ENCODE measurements at regions not wholly inside any gene's neighbourhood (a gene's known extent, or its start where the extent isn't known, plus 50 kb on each side); places are given as distances from the start of the nearest gene placed in this dataset.

DNA sequence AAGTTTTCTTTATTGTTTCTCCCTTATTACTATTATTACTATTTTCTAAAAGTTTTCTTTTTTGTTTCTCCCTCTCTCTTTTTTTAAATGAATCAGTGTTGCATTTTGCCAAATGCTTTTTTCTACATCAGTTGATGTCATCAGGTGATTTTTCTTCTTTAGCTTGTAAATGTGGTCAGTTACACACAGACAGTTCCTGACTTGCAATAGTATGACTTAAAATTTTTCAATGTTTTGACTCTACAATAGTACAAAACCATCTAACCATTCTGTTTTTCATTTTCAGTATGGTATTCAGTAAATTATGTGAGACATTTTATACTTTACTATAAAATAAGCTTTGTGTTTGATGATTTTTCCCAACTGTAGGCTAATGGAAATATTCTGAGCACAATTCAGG, 443.0 kb downstream of the GADD45G start:
- Histone ChIP-seq H3K9me3 (ENCODE audit: severe bottlenecking) (no peaks in the 10 kb centered on the region), H3K4me1 (ENCODE audit: insufficient read depth, poor library complexity, severe bottlenecking) (peaks cover 19% of the 10 kb centered on the region), H3K27me3 (ENCODE audit: insufficient read depth, poor library complexity, severe bottlenecking) (no peaks in the 10 kb centered on the region), H3K4me3 (ENCODE audit: severe bottlenecking) (no peak overlapping the region), H3K36me3 (ENCODE audit: low read depth) (no peaks in the 10 kb centered on the region), H3K27ac (ENCODE audit: poor library complexity, severe bottlenecking) (no peak overlapping the region)
- ATAC-seq (ENCODE audit: low read depth) (no peak), DNase-seq (ENCODE audit: low spot score) (no peak)
- TF ChIP-seq, protein P1, sequence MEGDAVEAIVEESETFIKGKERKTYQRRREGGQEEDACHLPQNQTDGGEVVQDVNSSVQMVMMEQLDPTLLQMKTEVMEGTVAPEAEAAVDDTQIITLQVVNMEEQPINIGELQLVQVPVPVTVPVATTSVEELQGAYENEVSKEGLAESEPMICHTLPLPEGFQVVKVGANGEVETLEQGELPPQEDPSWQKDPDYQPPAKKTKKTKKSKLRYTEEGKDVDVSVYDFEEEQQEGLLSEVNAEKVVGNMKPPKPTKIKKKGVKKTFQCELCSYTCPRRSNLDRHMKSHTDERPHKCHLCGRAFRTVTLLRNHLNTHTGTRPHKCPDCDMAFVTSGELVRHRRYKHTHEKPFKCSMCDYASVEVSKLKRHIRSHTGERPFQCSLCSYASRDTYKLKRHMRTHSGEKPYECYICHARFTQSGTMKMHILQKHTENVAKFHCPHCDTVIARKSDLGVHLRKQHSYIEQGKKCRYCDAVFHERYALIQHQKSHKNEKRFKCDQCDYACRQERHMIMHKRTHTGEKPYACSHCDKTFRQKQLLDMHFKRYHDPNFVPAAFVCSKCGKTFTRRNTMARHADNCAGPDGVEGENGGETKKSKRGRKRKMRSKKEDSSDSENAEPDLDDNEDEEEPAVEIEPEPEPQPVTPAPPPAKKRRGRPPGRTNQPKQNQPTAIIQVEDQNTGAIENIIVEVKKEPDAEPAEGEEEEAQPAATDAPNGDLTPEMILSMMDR (IDR thresholded peaks at IDR 0.05; ENCODE audit: poor library complexity, severe bottlenecking): no peak

DNA sequence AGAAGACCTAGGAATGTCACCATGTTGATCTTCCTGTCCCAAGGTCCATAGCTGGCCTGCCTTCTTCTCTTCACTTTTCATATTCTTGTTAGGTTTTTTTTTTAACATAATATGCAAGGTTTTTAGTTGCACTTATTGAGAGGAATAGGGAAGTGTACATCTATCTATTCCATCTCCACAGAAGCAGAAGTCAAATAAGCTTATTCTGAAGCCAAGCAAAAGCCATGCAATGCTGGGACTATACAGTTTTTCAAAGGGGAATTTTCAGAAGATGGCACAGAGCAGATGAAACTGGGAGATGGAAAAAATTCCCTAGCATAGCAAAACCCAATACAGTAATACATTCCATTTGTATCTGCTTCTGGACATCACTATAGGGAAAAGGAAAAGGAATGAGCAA, 447.6 kb downstream of the GADD45G start:
- no peaks in the 10 kb centered on the region for H3K9me3 ChIP-seq (ENCODE audit: severe bottlenecking)
- H3K36me3 ChIP-seq (ENCODE audit: low read depth): no peaks in the 10 kb centered on the region
- no peak overlapping the region for H3K27ac ChIP-seq (ENCODE audit: poor library complexity, severe bottlenecking)
- H3K27me3 ChIP-seq (ENCODE audit: insufficient read depth, poor library complexity, severe bottlenecking): no peaks in the 10 kb centered on the region
- ATAC-seq (ENCODE audit: low read depth) (no peak), DNase-seq (ENCODE audit: low spot score) (no peak)
- TF ChIP-seq, protein P1 (IDR thresholded peaks at IDR 0.05; ENCODE audit: poor library complexity, severe bottlenecking): no peak
- H3K4me3 ChIP-seq (ENCODE audit: severe bottlenecking): no peak overlapping the region
- H3K4me1 ChIP-seq (ENCODE audit: insufficient read depth, poor library complexity, severe bottlenecking): no peaks in the 10 kb centered on the region

DNA sequence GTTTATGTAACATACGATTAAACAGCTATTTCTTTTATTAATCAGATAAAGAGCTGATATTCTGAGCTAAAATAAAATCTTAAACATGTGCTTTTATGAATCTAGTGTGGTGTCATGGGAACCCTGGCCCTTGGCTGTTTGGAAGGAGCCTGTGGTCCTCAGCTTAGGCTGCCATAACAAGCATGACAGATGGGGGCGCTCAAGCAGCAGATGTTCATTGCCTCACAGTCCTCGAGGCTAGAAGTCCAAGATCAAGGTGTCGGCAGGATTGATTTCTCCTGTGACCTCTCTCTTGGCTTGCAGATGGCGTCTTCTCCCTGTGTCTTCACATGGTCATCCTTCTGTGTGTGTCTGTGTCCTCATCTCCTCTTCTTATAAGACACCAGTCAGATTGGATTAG, 448.2 kb downstream of the GADD45G start:
- TF ChIP-seq, protein P1 (IDR thresholded peaks at IDR 0.05; ENCODE audit: poor library complexity, severe bottlenecking): no peak
- Histone ChIP-seq H3K36me3 (ENCODE audit: low read depth) (no peaks in the 10 kb centered on the region), H3K27me3 (ENCODE audit: insufficient read depth, poor library complexity, severe bottlenecking) (no peaks in the 10 kb centered on the region), H3K9me3 (ENCODE audit: severe bottlenecking) (no peaks in the 10 kb centered on the region), H3K4me3 (ENCODE audit: severe bottlenecking) (no peak overlapping the region), H3K27ac (ENCODE audit: poor library complexity, severe bottlenecking) (no peak overlapping the region), H3K4me1 (ENCODE audit: insufficient read depth, poor library complexity, severe bottlenecking) (no peaks in the 10 kb centered on the region)
- DNase-seq (ENCODE audit: low spot score) (no peak), ATAC-seq (ENCODE audit: low read depth) (no peak)

DNA sequence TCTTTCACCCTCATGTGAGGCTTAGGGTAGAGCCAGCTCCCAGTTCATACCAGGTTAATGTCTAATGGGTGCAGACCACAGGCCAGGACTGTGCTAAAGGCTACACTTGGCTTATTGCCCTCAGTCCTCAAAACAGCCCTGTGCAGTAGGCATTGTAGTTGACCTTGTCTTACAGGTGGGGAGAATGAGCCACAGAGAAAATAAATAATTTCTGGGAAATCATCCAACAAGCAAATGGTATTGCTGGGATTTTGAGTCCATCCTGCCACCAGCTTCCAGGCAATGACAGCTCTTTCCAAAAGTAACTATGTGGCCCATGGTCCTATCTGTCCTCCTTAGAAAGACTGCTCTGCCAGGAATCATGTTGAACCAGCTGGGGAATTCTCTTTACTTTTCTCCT, 450.0 kb downstream of the GADD45G start:
- ATAC-seq (ENCODE audit: low read depth): no peak
- Histone ChIP-seq H3K4me3 (ENCODE audit: severe bottlenecking) (no peak overlapping the region), H3K27ac (ENCODE audit: poor library complexity, severe bottlenecking) (no peak overlapping the region), H3K27me3 (ENCODE audit: insufficient read depth, poor library complexity, severe bottlenecking) (no peaks in the 10 kb centered on the region), H3K4me1 (ENCODE audit: insufficient read depth, poor library complexity, severe bottlenecking) (no peaks in the 10 kb centered on the region), H3K36me3 (ENCODE audit: low read depth) (no peaks in the 10 kb centered on the region), H3K9me3 (ENCODE audit: severe bottlenecking) (no peaks in the 10 kb centered on the region)
- DNase-seq (ENCODE audit: low spot score): no peak
- TF ChIP-seq, protein P1 (IDR thresholded peaks at IDR 0.05; ENCODE audit: poor library complexity, severe bottlenecking): no peak

DNA sequence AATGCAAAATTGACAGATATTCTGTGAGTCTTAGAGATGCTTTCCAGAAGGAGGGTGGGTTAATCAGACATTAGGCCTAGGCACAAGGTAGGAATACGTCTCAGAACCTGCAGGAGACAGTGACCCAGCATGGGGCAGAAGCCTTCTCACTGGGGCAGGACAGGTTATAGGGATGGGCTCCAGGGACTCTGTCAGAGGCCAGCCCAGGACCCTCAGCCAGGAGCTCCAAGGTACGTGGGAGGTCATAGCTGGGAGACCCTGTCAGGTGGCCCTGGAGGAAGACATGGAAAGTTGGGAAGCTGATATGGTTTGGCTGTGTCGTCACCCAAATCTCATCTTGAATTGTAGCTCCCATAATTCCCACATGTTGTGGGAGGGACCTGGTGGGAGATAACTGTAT, 450.4 kb downstream of the GADD45G start:
- ATAC-seq (ENCODE audit: low read depth) (no peak), DNase-seq (ENCODE audit: low spot score) (no peak)
- no peaks in the 10 kb centered on the region for H3K27me3 ChIP-seq (ENCODE audit: insufficient read depth, poor library complexity, severe bottlenecking)
- H3K9me3 ChIP-seq (ENCODE audit: severe bottlenecking): no peaks in the 10 kb centered on the region
- H3K36me3 ChIP-seq (ENCODE audit: low read depth): no peaks in the 10 kb centered on the region
- no peaks in the 10 kb centered on the region for H3K4me1 ChIP-seq (ENCODE audit: insufficient read depth, poor library complexity, severe bottlenecking)
- TF ChIP-seq, protein P1 (IDR thresholded peaks at IDR 0.05; ENCODE audit: poor library complexity, severe bottlenecking): no peak
- H3K27ac ChIP-seq (ENCODE audit: poor library complexity, severe bottlenecking): no peak overlapping the region
- no peak overlapping the region for H3K4me3 ChIP-seq (ENCODE audit: severe bottlenecking)
